Endothelial cell of umbilical vein (primary cell): ENCODE measurements at regions not wholly inside any gene's neighbourhood (a gene's known extent, or its start where the extent isn't known, plus 50 kb on each side); places are given as distances from the start of the nearest gene placed in this dataset.

Source experiments
- CTCF ChIP-seq, 2 donors: IDR thresholded peaks; 1 replicate in 1 of 2; 2 replicates in 1 of 2; pipeline ENCODE4 v1.5.1; 2011; ENCODE audit warnings: low read length in 2 of 2, mild to moderate bottlenecking in 2 of 2, moderate library complexity in 2 of 2, control low read depth in 1 of 2, inconsistent platforms in 1 of 2, low read depth in 1 of 2; ENCODE audit not compliant: insufficient read depth in 1 of 2; ENCODE audit errors: extremely low read depth in 1 of 2
- EZH2 ChIP-seq: IDR thresholded peaks from 2 replicates; pipeline ENCODE4 v1.6.1; 2012; ENCODE audit warnings: borderline replicate concordance, low read depth, mild to moderate bottlenecking, moderate library complexity, low read length, inconsistent platforms; ENCODE audit not compliant: severe bottlenecking
- JUN ChIP-seq: IDR thresholded peaks from 2 replicates; pipeline ENCODE4 v1.6.1; 2011; ENCODE audit warnings: borderline replicate concordance, low read depth; ENCODE audit not compliant: insufficient read length, insufficient read depth
- MAX ChIP-seq: IDR thresholded peaks from 2 replicates; pipeline ENCODE4 v1.6.1; 2011; ENCODE audit not compliant: insufficient read depth, insufficient read length
- MYC ChIP-seq: IDR thresholded peaks from one replicate; pipeline ENCODE4 v1.6.1; 2011; ENCODE audit warnings: mild to moderate bottlenecking, low read depth, low read length
- POLR2A ChIP-seq: IDR thresholded peaks from 2 replicates; pipeline ENCODE4 v1.6.1; 2012; ENCODE audit warnings: low read depth, mild to moderate bottlenecking, control low read depth, low read length
- POLR2AphosphoS5 ChIP-seq: IDR thresholded peaks from 2 replicates; pipeline ENCODE4 v1.6.1; 2012; ENCODE audit warnings: low read depth, mild to moderate bottlenecking, control low read depth, low read length, moderate library complexity; ENCODE audit not compliant: insufficient read depth

GRCh38 chr2:106664669-106665068 lies 177.5 kb downstream of the CD8B2 start:
- no peak for TF ChIP-seq CTCF (IDR thresholded peaks at IDR 0.05; ENCODE audit: extremely low read depth in 1 of 2, insufficient read depth in 1 of 2, low read depth in 1 of 2, low read length in 2 of 2)
- no peak for TF ChIP-seq POLR2AphosphoS5
- TF ChIP-seq POLR2A: no peak
- no peak for TF ChIP-seq MAX
- TF ChIP-seq EZH2: no peak
- no peak for TF ChIP-seq JUN
- TF ChIP-seq MYC: no peak
